Coronary artery (tissue), 2 donors: ENCODE measurements at regions not wholly inside any gene's neighbourhood (a gene's known extent, or its start where the extent isn't known, plus 50 kb on each side); places are given as distances from the start of the nearest gene placed in this dataset.

ENCODE experiments used
- DNase-seq: peaks from one replicate; pipeline ENCODE4 v3.0.0-alpha.2; 2017; ENCODE audit warnings: low spot score
- H3K27ac ChIP-seq, 2 donors: fragments of 200-600 bp; sonication (generic); one replicate each; pipeline ENCODE4 v1.5.1; 2016 to 2019
- H3K4me3 ChIP-seq: fragments of 200-600 bp; sonication (generic); 2 replicates; pipeline ENCODE4 v1.5.1; 2016; ENCODE audit warnings: mild to moderate bottlenecking, moderate library complexity
- CTCF ChIP-seq: fragments of 200-600 bp; sonication (generic); IDR thresholded peaks from one replicate; pipeline ENCODE4 v1.5.1; 2019; ENCODE audit warnings: antibody characterized with exemption

GRCh38 chr7:35556515-35557471 lies 138.1 kb downstream of the HERPUD2 start:
- no peak for TF ChIP-seq CTCF
- Histone ChIP-seq H3K4me3 (no peak overlapping the region), H3K27ac (no peak overlapping the region)
- peak; percentile 17 for DNase-seq

DNA sequence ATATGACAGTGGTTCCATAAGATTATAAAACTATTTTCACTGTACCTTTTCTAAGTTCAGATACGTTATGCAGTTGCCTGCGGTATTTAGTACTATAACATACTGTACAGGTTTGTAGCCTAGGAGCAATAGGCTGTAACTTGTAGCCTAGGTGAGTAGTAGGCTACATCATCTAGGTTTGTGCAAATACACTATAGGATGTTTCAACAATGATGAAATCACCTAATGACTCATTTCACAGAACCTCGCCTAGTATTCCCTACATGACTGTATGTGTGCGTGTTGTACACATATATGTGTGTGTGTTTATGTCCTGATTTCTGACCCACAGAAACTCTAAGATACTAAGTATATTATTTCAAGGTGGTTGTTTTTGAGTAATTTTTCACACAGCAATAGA lies 139.0 kb downstream of the HERPUD2 start:
- Histone ChIP-seq H3K4me3 (no peak overlapping the region), H3K27ac (no peak overlapping the region)
- no peak for TF ChIP-seq CTCF
- no peak for DNase-seq

GRCh38 chr7:35555386-35555785 lies 139.5 kb downstream of the HERPUD2 start:
- H3K4me3 ChIP-seq, result no peak overlapping the region
- no peak overlapping the region for H3K27ac ChIP-seq
- DNase-seq, result peak; percentile 31
- TF ChIP-seq CTCF, result no peak

GRCh38 chr7:35553519-35553918 lies 141.4 kb downstream of the HERPUD2 start:
- H3K27ac ChIP-seq, result peak overlapping the region in 1 of 2 donors; percentile 47
- no peak for TF ChIP-seq CTCF
- no peak overlapping the region for H3K4me3 ChIP-seq
- peak; percentile 46 for DNase-seq

DNA sequence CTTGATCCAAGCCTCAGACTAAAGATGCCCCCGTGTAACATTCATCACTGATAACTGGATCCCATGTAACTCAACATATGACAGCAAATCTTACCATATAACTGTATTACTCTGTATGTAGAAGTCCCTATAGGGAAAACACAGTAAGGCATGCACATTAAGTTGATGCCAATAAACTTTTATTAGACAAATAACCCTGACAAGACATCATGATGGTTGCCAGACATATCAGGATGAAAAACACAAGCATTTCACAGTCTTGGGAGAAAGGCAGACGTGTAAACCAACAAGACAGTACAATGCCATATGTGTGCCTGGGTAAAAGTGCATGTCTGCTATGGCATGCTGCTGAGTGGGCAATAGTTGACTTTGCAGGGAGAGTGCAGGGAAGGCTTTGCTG lies 142.2 kb downstream of the HERPUD2 start:
- DNase-seq, result no peak
- H3K27ac ChIP-seq, result no peak overlapping the region
- no peak for TF ChIP-seq CTCF
- H3K4me3 ChIP-seq, result no peak overlapping the region

- TF ChIP-seq CTCF, result no peak
- peak; percentile 36 for DNase-seq
- H3K4me3 ChIP-seq, result no peak overlapping the region
- H3K27ac ChIP-seq, result no peak overlapping the region
These were observed 143.4 kb downstream of the HERPUD2 start for GRCh38 chr7:35551321-35552081.
